Heart right ventricle (tissue), 16 donors: ENCODE measurements at regions not wholly inside any gene's neighbourhood (a gene's known extent, or its start where the extent isn't known, plus 50 kb on each side); places are given as distances from the start of the nearest gene placed in this dataset.

Experiments used
- ATAC-seq, 8 donors: fragments of 200-7000 bp; cut with Tn5 transposase; one replicate each; pipeline ENCODE4 v1.9.1; 2020; ENCODE audit warnings: mild to moderate bottlenecking in 8 of 8, moderate library complexity in 8 of 8, moderate number of reproducible peaks in 1 of 8
- DNase-seq, 2 donors: peaks; one replicate each; pipeline ENCODE4 v3.0.0-alpha.2; 2020
- H3K27ac ChIP-seq, 10 donors: fragments of 200-600 bp; sonication (generic) in 2 of 10; one replicate each; pipeline versions ENCODE4 v1.5.0 to v1.8.0; 2020 to 2022; ENCODE audit warnings: mild to moderate bottlenecking in 3 of 10
- H3K27me3 ChIP-seq, 7 donors: fragments of 200-600 bp; one replicate each; pipeline ENCODE4 v1.8.0; 2021 to 2022; ENCODE audit warnings: mild to moderate bottlenecking in 2 of 7
- H3K36me3 ChIP-seq, 9 donors: fragments of 200-600 bp; sonication (generic) in 1 of 9; one replicate each; pipeline versions ENCODE4 v1.5.0 to v1.8.0; 2020 to 2022; ENCODE audit warnings: mild to moderate bottlenecking in 2 of 9
- H3K4me1 ChIP-seq, 9 donors: fragments of 200-600 bp; sonication (generic) in 1 of 9; one replicate each; pipeline versions ENCODE4 v1.5.0 to v1.8.0; 2020 to 2022; ENCODE audit warnings: mild to moderate bottlenecking in 4 of 9
- H3K4me3 ChIP-seq, 10 donors: fragments of 200-600 bp; sonication (generic) in 2 of 10; one replicate each; pipeline versions ENCODE4 v1.5.0 to v1.8.0; 2020 to 2022; ENCODE audit warnings: mild to moderate bottlenecking in 7 of 10, moderate library complexity in 2 of 10
- H3K9me3 ChIP-seq, 11 donors: fragments of 200-600 bp in 10 of 11; sonication (generic) in 2 of 11; one replicate each; pipeline versions ENCODE4 v1.5.0 to v1.8.0; 2013 to 2022; ENCODE audit warnings: mild to moderate bottlenecking in 2 of 11, control low read depth in 1 of 11, moderate library complexity in 1 of 11
- CTCF ChIP-seq, 9 donors: fragments of 200-600 bp; sonication (generic) in 2 of 9; IDR thresholded peaks; one replicate each; pipeline versions ENCODE4 v1.5.0 to v1.8.0; 2021 to 2022; ENCODE audit warnings: antibody characterized with exemption in 9 of 9, mild to moderate bottlenecking in 5 of 9, moderate library complexity in 1 of 9
- WGBS, 2 donors: extraction: QIAGEN DNeasy Blood & Tissue Kit; methylation state at CpG; one replicate each; pipeline ENCODE4 v1.1.7; 2013; ENCODE audit warnings: inconsistent platforms in 1 of 2; 5-methylcytosine and 5-hydroxymethylcytosine counted together
- intact Hi-C, 10 donors: fragments of 100-400 bp; cut with DNase I; formaldehyde crosslinking; loops; one replicate each; pipeline versions ENCODE4 v1.11.1 to v1.14.2; 2022
- donor health status: Arrhythmogenic right ventricular cardiomyopathy.
- donor health status: ischemic (EF 13 %, LVEDD 7.1; RV severe dilation, severe dysfunction).
- donor health status: healthy with polysubstance abuse.
- donor health status: DM: no; HTN: yes; CAD: no.
- donor health status: DM: no; HTN: no; CAD: no.
- donor health status: ischemic (EF 25% LVEDD 6.9; RV normal size, moderate dysfunction).
- donor health status: ischemic (EF 25% LVEDD 5.7; RV mildly dilated, moderate dysfunction).
- donor health status: healthy.
- donor health status: DM: yes; HTN: yes; CAD: no.
- donor health status: Ischemic cardiomyopathy.
- donor health status: ischemic (EF 35%, LVEDD 5.7; RV mildly dilated, moderate dysfunction).
- donor health status: nonischemic (EF 11% LVEDD 7.7; RV severe dilation, severe dysfunction).
- donor health status: DM: yes; HTN: yes; CAD: no.
- donor health status: PGD.
- donor health status: ischemic (EF 29% LVEDD 5.4; RV normal size, mild dysfunction).
- donor health status: nonischemic (EF 23%, LVEDD 6.1; RV moderate dilation, normal function).

GRCh38 chr12:126591533-126591932 is 1526.3 kb downstream of the AACS start:
- no peak for TF ChIP-seq CTCF (IDR thresholded peaks at IDR 0.05)
- Histone ChIP-seq H3K27me3 (no peaks in the 10 kb centered on the region), H3K36me3 (no peaks in the 10 kb centered on the region), H3K27ac (no peak overlapping the region), H3K9me3 (no peaks in the 10 kb centered on the region), H3K4me1 (no peaks in the 10 kb centered on the region), H3K4me3 (no peak overlapping the region)
- 72 to 85% methylated on average over 2 of the region's 2 CpGs for WGBS, 2 donors
- no peak for DNase-seq
- no peak for ATAC-seq
- intact Hi-C loops = no loop called here

GRCh38 chr12:126601184-126602170 is 1536.2 kb downstream of the AACS start:
- Histone ChIP-seq H3K4me3 (no peak overlapping the region), H3K9me3 (no peaks in the 10 kb centered on the region), H3K4me1 (no peaks in the 10 kb centered on the region), H3K36me3 (no peaks in the 10 kb centered on the region), H3K27me3 (no peaks in the 10 kb centered on the region), H3K27ac (no peak overlapping the region)
- WGBS, 2 donors = 62 to 64% methylated on average over 5 of the region's 5 CpGs
- DNase-seq (no peak), ATAC-seq (no peak)
- no peak for TF ChIP-seq CTCF (IDR thresholded peaks at IDR 0.05)
- intact Hi-C loops = no loop called here

- H3K27me3 ChIP-seq = no peaks in the 10 kb centered on the region
- H3K9me3 ChIP-seq = no peaks in the 10 kb centered on the region
- no peak overlapping the region for H3K27ac ChIP-seq
- no peaks in the 10 kb centered on the region for H3K36me3 ChIP-seq
- H3K4me3 ChIP-seq = no peak overlapping the region
- DNase-seq (no peak), ATAC-seq (no peak)
- intact Hi-C loops = no loop called here
- no peaks in the 10 kb centered on the region for H3K4me1 ChIP-seq
- 63% methylated on average over 7 of the region's 7 CpGs for WGBS, 2 donors
- TF ChIP-seq CTCF (IDR thresholded peaks at IDR 0.05) = no peak
Observed at GRCh38 chr12:126602612-126603011, 1537.4 kb downstream of the AACS start.

- Histone ChIP-seq H3K27me3 (no peaks in the 10 kb centered on the region), H3K36me3 (no peaks in the 10 kb centered on the region), H3K4me1 (no peaks in the 10 kb centered on the region), H3K27ac (no peak overlapping the region), H3K4me3 (no peak overlapping the region), H3K9me3 (peaks cover 0 to 26% (median 5%) of the 10 kb centered on the region in 11 donors)
- DNase-seq (no peak), ATAC-seq (no peak)
- no peak for TF ChIP-seq CTCF (IDR thresholded peaks at IDR 0.05)
- intact Hi-C loops = no loop called here
- WGBS, 2 donors = 65 to 69% methylated on average over 1 of the region's 1 CpG
Observed at GRCh38 chr12:126607157-126607556, 1541.9 kb downstream of the AACS start.
